Activated naive CD4-positive, alpha-beta T cell treated with anti-CD3 and anti-CD28 coated beads for 36 hours (primary cell): ENCODE measurements at regions not wholly inside any gene's neighbourhood (a gene's known extent, or its start where the extent isn't known, plus 50 kb on each side); places are given as distances from the start of the nearest gene placed in this dataset.

Experiments used
- CTCF ChIA-PET: fragments of 350-600 bp; sonication (Branson Sonifier 250); formaldehyde crosslinking; loops from one replicate; lab custom pipeline; 2021; ENCODE audit warnings: antibody characterized with exemption; lab: Charles Lee
- DNase-seq: peaks from one replicate; pipeline ENCODE4 v3.0.0-alpha.2; 2020
- H3K27ac Mint-ChIP-seq: one replicate; pipeline ENCODE4 v1.8.0; 2021; ENCODE audit warnings: mild to moderate bottlenecking, mixed read lengths
- H3K27me3 Mint-ChIP-seq: one replicate; pipeline ENCODE4 v1.8.0; 2021; ENCODE audit warnings: low read depth, mixed read lengths
- H3K36me3 Mint-ChIP-seq: one replicate; pipeline ENCODE4 v1.8.0; 2021; ENCODE audit warnings: low read depth, mixed read lengths
- H3K4me1 Mint-ChIP-seq: one replicate; pipeline ENCODE4 v1.8.0; 2021; ENCODE audit warnings: low read depth, mixed read lengths
- H3K4me3 Mint-ChIP-seq: one replicate; pipeline ENCODE4 v1.8.0; 2021; ENCODE audit warnings: mild to moderate bottlenecking, moderate library complexity, mixed read lengths
- H3K9me3 Mint-ChIP-seq: one replicate; pipeline ENCODE4 v1.8.0; 2021; ENCODE audit warnings: mixed read lengths
- intact Hi-C: fragments of 100-400 bp; cut with micrococcal nuclease; formaldehyde crosslinking; loops from one replicate; pipeline ENCODE4 v1.15.1; 2023

- CTCF ChIA-PET, result no interaction called here
- H3K4me3 Mint-ChIP-seq, result no peak overlapping the region
- H3K36me3 Mint-ChIP-seq, result no peaks in the 10 kb centered on the region
- H3K27ac Mint-ChIP-seq, result no peak overlapping the region
- intact Hi-C loops, result no loop called here
- H3K4me1 Mint-ChIP-seq, result no peaks in the 10 kb centered on the region
- H3K27me3 Mint-ChIP-seq, result peaks cover 4% of the 10 kb centered on the region
- peaks cover 6% of the 10 kb centered on the region for H3K9me3 Mint-ChIP-seq
- DNase-seq, result no peak
Measured at GRCh38 chr16:5622234-5622884, 524.8 kb upstream of the EEF2KMT start.

- no peaks in the 10 kb centered on the region for H3K36me3 Mint-ChIP-seq
- CTCF ChIA-PET, result no interaction called here
- H3K27me3 Mint-ChIP-seq, result peaks cover 9% of the 10 kb centered on the region
- no peak for DNase-seq
- H3K27ac Mint-ChIP-seq, result no peak overlapping the region
- H3K4me1 Mint-ChIP-seq, result peaks cover 3% of the 10 kb centered on the region
- no peak overlapping the region for H3K4me3 Mint-ChIP-seq
- intact Hi-C loops, result no loop called here
- H3K9me3 Mint-ChIP-seq, result peaks cover 4% of the 10 kb centered on the region
Measured at GRCh38 chr16:5621826-5622225, 524.2 kb upstream of the EEF2KMT start.

GRCh38 chr16:5619304-5619703, 521.7 kb upstream of the EEF2KMT start:
- peaks cover 14% of the 10 kb centered on the region for H3K27me3 Mint-ChIP-seq
- H3K27ac Mint-ChIP-seq, result no peak overlapping the region
- CTCF ChIA-PET, result no interaction called here
- no peak for DNase-seq
- intact Hi-C loops, result loop anchor here (5.0 kb wide), 2 partner anchors 117 to 377 kb away; no protein-coding TSS in a partner anchor
- no peaks in the 10 kb centered on the region for H3K9me3 Mint-ChIP-seq
- no peaks in the 10 kb centered on the region for H3K36me3 Mint-ChIP-seq
- no peak overlapping the region for H3K4me3 Mint-ChIP-seq
- H3K4me1 Mint-ChIP-seq, result peaks cover 3% of the 10 kb centered on the region

- CTCF ChIA-PET, result interaction anchor here (0.6 to 2.1 kb wide), 7 partner anchors 15 to 1025 kb away, joined by 3 to 10 read pairs (median 3); no protein-coding TSS in a partner anchor
- no peak for DNase-seq
- Mint-ChIP-seq H3K4me3 (no peak overlapping the region), H3K4me1 (peaks cover 3% of the 10 kb centered on the region), H3K9me3 (no peaks in the 10 kb centered on the region), H3K27ac (no peak overlapping the region), H3K27me3 (peaks cover 14% of the 10 kb centered on the region), H3K36me3 (no peaks in the 10 kb centered on the region)
- intact Hi-C loops, result loop anchor here (5.0 kb wide), 2 partner anchors 115 to 375 kb away; no protein-coding TSS in a partner anchor
Measured at GRCh38 chr16:5616841-5617240, 519.2 kb upstream of the EEF2KMT start.

- H3K4me1 Mint-ChIP-seq, result peaks cover 3% of the 10 kb centered on the region
- H3K9me3 Mint-ChIP-seq, result no peaks in the 10 kb centered on the region
- no peak overlapping the region for H3K4me3 Mint-ChIP-seq
- H3K27me3 Mint-ChIP-seq, result peaks cover 14% of the 10 kb centered on the region
- no peak overlapping the region for H3K27ac Mint-ChIP-seq
- intact Hi-C loops, result loop anchor here (5.0 kb wide), 2 partner anchors 114 to 374 kb away; no protein-coding TSS in a partner anchor
- H3K36me3 Mint-ChIP-seq, result no peaks in the 10 kb centered on the region
- peak; percentile 43 for DNase-seq
- CTCF ChIA-PET, result interaction anchor here (0.6 to 2.1 kb wide), 14 partner anchors 14 to 1028 kb away, joined by 3 to 10 read pairs (median 3); no protein-coding TSS in a partner anchor
Measured at GRCh38 chr16:5615868-5616642, 518.5 kb upstream of the EEF2KMT start.

- H3K36me3 Mint-ChIP-seq, result no peaks in the 10 kb centered on the region
- no peak overlapping the region for H3K27ac Mint-ChIP-seq
- no peaks in the 10 kb centered on the region for H3K4me1 Mint-ChIP-seq
- DNase-seq, result no peak
- CTCF ChIA-PET, result no interaction called here
- no peak overlapping the region for H3K4me3 Mint-ChIP-seq
- no peaks in the 10 kb centered on the region for H3K27me3 Mint-ChIP-seq
- peaks cover under 1% of the 10 kb centered on the region for H3K9me3 Mint-ChIP-seq
- intact Hi-C loops, result no loop called here
Measured at GRCh38 chr16:5607169-5607568, 509.6 kb upstream of the EEF2KMT start.

GRCh38 chr16:5605404-5605803, 507.8 kb upstream of the EEF2KMT start:
- DNase-seq, result no peak
- intact Hi-C loops, result no loop called here
- CTCF ChIA-PET, result no interaction called here
- Mint-ChIP-seq H3K4me3 (no peak overlapping the region), H3K36me3 (no peaks in the 10 kb centered on the region), H3K27ac (no peak overlapping the region), H3K4me1 (no peaks in the 10 kb centered on the region), H3K27me3 (no peaks in the 10 kb centered on the region), H3K9me3 (peaks cover 12% of the 10 kb centered on the region)

GRCh38 chr16:5604770-5605169, 507.2 kb upstream of the EEF2KMT start:
- DNase-seq, result peak; percentile 4
- intact Hi-C loops, result no loop called here
- no peak overlapping the region for H3K4me3 Mint-ChIP-seq
- H3K4me1 Mint-ChIP-seq, result no peaks in the 10 kb centered on the region
- H3K27ac Mint-ChIP-seq, result no peak overlapping the region
- H3K9me3 Mint-ChIP-seq, result peaks cover 12% of the 10 kb centered on the region
- no peaks in the 10 kb centered on the region for H3K27me3 Mint-ChIP-seq
- CTCF ChIA-PET, result no interaction called here
- no peaks in the 10 kb centered on the region for H3K36me3 Mint-ChIP-seq

GRCh38 chr16:5603836-5604235, 506.2 kb upstream of the EEF2KMT start:
- Mint-ChIP-seq H3K9me3 (peaks cover 12% of the 10 kb centered on the region), H3K27me3 (peaks cover 2% of the 10 kb centered on the region), H3K27ac (no peak overlapping the region), H3K4me1 (no peaks in the 10 kb centered on the region), H3K36me3 (no peaks in the 10 kb centered on the region), H3K4me3 (no peak overlapping the region)
- CTCF ChIA-PET, result no interaction called here
- DNase-seq, result no peak
- intact Hi-C loops, result no loop called here

- Mint-ChIP-seq H3K27ac (no peak overlapping the region), H3K27me3 (peaks cover 2% of the 10 kb centered on the region), H3K36me3 (no peaks in the 10 kb centered on the region), H3K4me1 (no peaks in the 10 kb centered on the region), H3K4me3 (no peak overlapping the region), H3K9me3 (peaks cover 12% of the 10 kb centered on the region)
- no peak for DNase-seq
- intact Hi-C loops, result no loop called here
- CTCF ChIA-PET, result interaction anchor here (0.6 to 1.2 kb wide), 2 partner anchors 14 to 99 kb away, joined by 3 read pairs; no protein-coding TSS in a partner anchor
Measured at GRCh38 chr16:5601957-5602356, 504.4 kb upstream of the EEF2KMT start.

- Mint-ChIP-seq H3K36me3 (no peaks in the 10 kb centered on the region), H3K4me3 (no peak overlapping the region), H3K4me1 (no peaks in the 10 kb centered on the region), H3K27me3 (peaks cover 2% of the 10 kb centered on the region), H3K9me3 (peaks cover 14% of the 10 kb centered on the region), H3K27ac (no peak overlapping the region)
- CTCF ChIA-PET, result no interaction called here
- no peak for DNase-seq
- intact Hi-C loops, result no loop called here
Measured at GRCh38 chr16:5598793-5599192, 501.2 kb upstream of the EEF2KMT start.

- H3K4me3 Mint-ChIP-seq, result no peak overlapping the region
- CTCF ChIA-PET, result no interaction called here
- DNase-seq, result no peak
- H3K27me3 Mint-ChIP-seq, result peaks cover 2% of the 10 kb centered on the region
- no peaks in the 10 kb centered on the region for H3K36me3 Mint-ChIP-seq
- no peaks in the 10 kb centered on the region for H3K4me1 Mint-ChIP-seq
- H3K27ac Mint-ChIP-seq, result no peak overlapping the region
- peaks cover 4% of the 10 kb centered on the region for H3K9me3 Mint-ChIP-seq
- intact Hi-C loops, result no loop called here
Measured at GRCh38 chr16:5595849-5596248, 498.3 kb upstream of the EEF2KMT start.
